Neural cell (in vitro differentiated cells): ENCODE measurements at regions not wholly inside any gene's neighbourhood (a gene's known extent, or its start where the extent isn't known, plus 50 kb on each side); places are given as distances from the start of the nearest gene placed in this dataset.

Experiments
- H2AFZ ChIP-seq: fragments of 200-600, 300-800 bp; sonication (generic), shearing (Covaris generic); 2 replicates; pipeline ENCODE4 v1.6.0; 2014; ENCODE audit warnings: low read depth, mild to moderate bottlenecking, antibody characterized with exemption, low read length, moderate library complexity
- H3F3A ChIP-seq: fragments of 200-600 bp; shearing (Covaris generic); 2 replicates; pipeline ENCODE4 v1.6.1; 2016; ENCODE audit warnings: mild to moderate bottlenecking, moderate library complexity, mixed read lengths, antibody characterized with exemption, low read length; ENCODE audit not compliant: insufficient read depth, poor library complexity, severe bottlenecking
- H3K27ac ChIP-seq: fragments of 200-600, 300-800 bp; sonication (generic), shearing (Covaris generic); 2 replicates; pipeline ENCODE4 v1.5.1; 2014; ENCODE audit warnings: mild to moderate bottlenecking, low read length, moderate library complexity
- H3K27me3 ChIP-seq: fragments of 300-800, 200-600 bp; sonication (generic), shearing (Covaris generic); 2 replicates; pipeline ENCODE4 v1.6.0; 2014; ENCODE audit warnings: mild to moderate bottlenecking, low read depth, low read length, moderate library complexity; ENCODE audit not compliant: insufficient read depth
- H3K36me3 ChIP-seq: fragments of 300-800, 200-600 bp; sonication (generic), shearing (Covaris generic); 2 replicates; pipeline ENCODE4 v1.5.1; 2014; ENCODE audit warnings: mild to moderate bottlenecking, antibody characterized with exemption, low read length, moderate library complexity; ENCODE audit not compliant: insufficient read depth
- H3K4me2 ChIP-seq: fragments of 300-800, 200-600 bp; sonication (generic), shearing (Covaris generic); 2 replicates; pipeline ENCODE4 v1.6.0; 2014; ENCODE audit warnings: mild to moderate bottlenecking, low read length
- H3K4me3 ChIP-seq: fragments of 300-800, 200-600 bp; sonication (generic), shearing (Covaris generic); 2 replicates; pipeline ENCODE4 v1.5.1; 2014; ENCODE audit warnings: mild to moderate bottlenecking, low read length, moderate library complexity
- H3K79me2 ChIP-seq: fragments of 200-600 bp; shearing (Covaris generic); replicated peaks from 2 replicates; pipeline ENCODE4 v1.6.0; 2014; ENCODE audit warnings: mild to moderate bottlenecking, low read length, moderate library complexity; ENCODE audit not compliant: insufficient read depth
- H3K9ac ChIP-seq: fragments of 300-800, 200-600 bp; sonication (generic), shearing (Covaris generic); 2 replicates; pipeline ENCODE4 v1.6.1; 2016; ENCODE audit warnings: mild to moderate bottlenecking, low read length, mixed read lengths
- H3K9me2 ChIP-seq: fragments of 200-600 bp; shearing (Covaris generic); 2 replicates; pipeline ENCODE4 v1.6.1; 2016; ENCODE audit warnings: mild to moderate bottlenecking, low read length, mixed read lengths; ENCODE audit not compliant: insufficient read depth
- H3K9me3 ChIP-seq: fragments of 200-600, 300-800 bp; sonication (generic), shearing (Covaris generic); 2 replicates; pipeline ENCODE4 v1.6.1; 2016; ENCODE audit warnings: mild to moderate bottlenecking, mixed run types, low read length, moderate library complexity, mixed read lengths
- H4K20me1 ChIP-seq: fragments of 200-600 bp; shearing (Covaris generic); 2 replicates; pipeline ENCODE4 v1.6.1; 2016; ENCODE audit warnings: mild to moderate bottlenecking, mixed run types; ENCODE audit not compliant: insufficient read depth
- CTCF ChIP-seq: fragments of 450-650 bp; IDR thresholded peaks from 2 replicates; pipeline ENCODE4 v1.5.1; 2014; ENCODE audit warnings: antibody characterized with exemption, mild to moderate bottlenecking, moderate library complexity; ENCODE audit not compliant: poor library complexity, severe bottlenecking
- EZH2 ChIP-seq: fragments of 200-600, 300-800 bp; shearing (Covaris generic), sonication (generic); IDR thresholded peaks from 2 replicates; pipeline ENCODE4 v1.6.1; 2014; ENCODE audit warnings: antibody characterized with exemption, low read length, borderline replicate concordance, mild to moderate bottlenecking; ENCODE audit not compliant: insufficient read depth, poor library complexity, severe bottlenecking
- MXI1 ChIP-seq: fragments of 450-650 bp; conservative IDR thresholded peaks from 2 replicates; pipeline ENCODE4 v1.6.1; 2014; ENCODE audit warnings: antibody characterized with exemption, mild to moderate bottlenecking; ENCODE audit not compliant: poor library complexity, severe bottlenecking
- POLR2AphosphoS5 ChIP-seq: IDR thresholded peaks from 2 replicates; pipeline ENCODE4 v1.6.1; 2012
- RAD21 ChIP-seq: fragments of 450-650 bp; conservative IDR thresholded peaks from 2 replicates; pipeline ENCODE4 v1.6.1; 2014; ENCODE audit warnings: antibody characterized with exemption, mild to moderate bottlenecking, moderate library complexity
- REST ChIP-seq: IDR thresholded peaks from 2 replicates; pipeline ENCODE4 v1.6.1; 2012; ENCODE audit warnings: borderline replicate concordance
- TAF1 ChIP-seq: IDR thresholded peaks from 2 replicates; pipeline ENCODE4 v1.6.1; 2012; ENCODE audit warnings: low read depth

GRCh38 chr18:51580580-51580979 is 383.1 kb upstream of the MEX3C start:
- H3K9ac ChIP-seq, result no peak overlapping the region
- no peak overlapping the region for H3K4me3 ChIP-seq
- no peak overlapping the region for H2AFZ ChIP-seq
- no peaks in the 10 kb centered on the region for H3K79me2 ChIP-seq
- no peak overlapping the region for H3K4me2 ChIP-seq
- no peak overlapping the region for H3K27ac ChIP-seq
- TF ChIP-seq CTCF (no peak), RAD21 (no peak), TAF1 (no peak), MXI1 (no peak), EZH2 (no peak)
- no peaks in the 10 kb centered on the region for H3K9me3 ChIP-seq
- no peaks in the 10 kb centered on the region for H3K9me2 ChIP-seq
- H4K20me1 ChIP-seq, result no peaks in the 10 kb centered on the region
- H3K27me3 ChIP-seq, result no peaks in the 10 kb centered on the region
- H3F3A ChIP-seq, result no peaks in the 10 kb centered on the region
- no peaks in the 10 kb centered on the region for H3K36me3 ChIP-seq

- Histone ChIP-seq H3K9me3 (no peaks in the 10 kb centered on the region), H3K9me2 (no peaks in the 10 kb centered on the region)
- no peak for TF ChIP-seq RAD21
- no peak for TF ChIP-seq MXI1
- no peak for TF ChIP-seq CTCF
- no peak for TF ChIP-seq REST
- TF ChIP-seq POLR2AphosphoS5, result no peak
These were observed 385.1 kb upstream of the MEX3C start for GRCh38 chr18:51582551-51582950.

More at GRCh38 chr18:51582551-51582950, 385.1 kb upstream of the MEX3C start:
- no peak overlapping the region for H3K4me2 ChIP-seq
- no peaks in the 10 kb centered on the region for H3K27me3 ChIP-seq
- H2AFZ ChIP-seq, result no peak overlapping the region
- H3K36me3 ChIP-seq, result no peaks in the 10 kb centered on the region
- H3K4me3 ChIP-seq, result no peak overlapping the region
- no peak overlapping the region for H3K9ac ChIP-seq
- H3K79me2 ChIP-seq, result no peaks in the 10 kb centered on the region
- H3F3A ChIP-seq, result no peaks in the 10 kb centered on the region
- no peaks in the 10 kb centered on the region for H4K20me1 ChIP-seq
- no peak overlapping the region for H3K27ac ChIP-seq
